GM21619 (cell line): ENCODE measurements at regions not wholly inside any gene's neighbourhood (a gene's known extent, or its start where the extent isn't known, plus 50 kb on each side); places are given as distances from the start of the nearest gene placed in this dataset.

Experiments
- ATAC-seq: cut with Tn5 transposase; IDR thresholded peaks from one replicate; pipeline ENCODE4 v1.9.1; 2021; ENCODE audit not compliant: unreplicated experiment

- ATAC-seq = no peak
Measured at GRCh38 chr2:2806711-2807110, 475.6 kb upstream of the MYT1L start.

GRCh38 chr2:2805263-2805662 lies 474.2 kb upstream of the MYT1L start:
- no peak for ATAC-seq

- no peak for ATAC-seq
Measured at GRCh38 chr2:2804528-2804927, 473.5 kb upstream of the MYT1L start.

DNA sequence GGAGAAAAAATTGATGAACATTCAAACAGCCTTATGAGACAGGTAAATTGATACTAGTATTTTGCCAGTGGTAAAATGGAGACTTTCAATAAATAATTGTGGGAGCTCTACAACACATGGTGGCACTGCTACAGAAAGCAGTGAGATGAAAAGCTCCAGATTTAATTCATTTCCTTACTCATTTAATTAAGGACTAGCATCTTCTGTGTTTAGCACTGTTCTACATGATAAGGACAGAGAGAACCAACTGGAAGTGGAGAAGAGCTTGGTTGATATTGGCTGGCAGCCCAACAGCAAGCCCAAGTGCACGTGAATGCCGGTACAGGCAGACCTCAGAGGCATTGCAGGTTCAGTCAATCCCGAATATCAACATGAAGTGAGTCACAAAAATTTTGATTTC lies 470.4 kb upstream of the MYT1L start:
- ATAC-seq = no peak

GRCh38 chr2:2800697-2801096 lies 469.6 kb upstream of the MYT1L start:
- no peak for ATAC-seq

GRCh38 chr2:2800001-2800400 lies 468.9 kb upstream of the MYT1L start:
- no peak for ATAC-seq

DNA sequence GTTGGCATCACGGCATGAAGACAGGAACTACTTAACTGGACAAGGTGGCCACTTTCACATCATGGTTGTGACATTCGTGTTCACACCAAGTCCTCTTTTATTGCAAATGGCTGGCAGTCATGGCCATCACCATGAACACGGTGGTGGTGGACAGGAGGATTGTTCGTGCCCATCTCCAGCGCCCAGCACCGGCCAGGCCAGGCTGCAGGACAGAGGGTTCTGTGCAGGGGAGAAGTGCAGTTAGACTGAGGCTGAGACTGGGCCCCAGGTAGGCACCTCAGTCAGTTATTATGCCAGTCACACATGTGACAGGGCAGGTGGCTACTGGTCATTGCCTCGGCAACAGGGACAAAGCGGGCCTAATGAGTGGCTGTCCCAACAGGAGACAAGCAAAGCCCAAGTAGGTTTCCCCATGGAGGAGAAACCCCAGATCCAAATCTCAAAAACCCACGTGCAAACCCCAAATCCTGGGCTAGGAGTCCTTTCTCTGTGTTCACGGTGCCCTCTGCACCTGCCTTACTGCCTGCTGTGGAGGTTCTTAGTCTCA lies 468.1 kb upstream of the MYT1L start:
- no peak for ATAC-seq

DNA sequence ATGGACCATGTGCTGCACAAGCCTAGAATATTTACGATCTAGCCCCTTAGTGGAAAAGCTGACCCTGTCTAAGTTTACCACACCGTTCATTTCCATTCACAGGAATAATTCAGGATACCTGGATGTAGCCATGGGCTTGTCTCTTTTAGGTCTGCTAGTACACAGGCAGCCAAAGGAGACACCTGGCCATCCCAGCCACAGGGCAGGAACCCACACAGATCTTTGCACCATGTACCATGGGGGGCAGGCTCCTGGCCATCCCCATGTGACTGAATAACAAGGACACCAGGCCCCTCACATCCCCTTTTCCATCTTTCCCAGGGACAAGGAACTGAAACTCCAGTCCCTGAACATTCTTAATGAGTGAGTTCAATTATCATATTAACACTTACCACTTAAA lies 467.3 kb upstream of the MYT1L start:
- no peak for ATAC-seq

GRCh38 chr2:2797797-2798196 lies 466.7 kb upstream of the MYT1L start:
- no peak for ATAC-seq

DNA sequence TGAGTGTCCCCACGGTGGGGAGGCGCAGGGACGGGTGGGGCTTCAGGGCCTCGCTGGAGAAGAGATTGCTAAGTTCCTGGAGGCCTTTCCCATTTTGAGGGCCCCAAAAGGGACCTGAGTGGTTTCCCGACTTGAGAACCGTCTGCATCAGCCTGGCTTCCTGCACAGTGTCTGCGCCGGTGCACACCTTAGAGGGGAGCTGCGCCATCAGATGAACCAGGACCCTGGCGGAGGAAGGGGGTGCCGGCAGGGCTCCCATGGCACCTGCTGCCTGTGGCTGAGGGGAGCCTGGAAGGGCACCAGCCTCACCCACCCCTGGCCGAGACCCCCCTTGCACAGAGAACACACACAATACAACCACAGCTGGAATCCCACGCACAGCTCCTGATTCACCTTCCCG lies 465.1 kb upstream of the MYT1L start:
- ATAC-seq = no peak

GRCh38 chr2:2795438-2796091 lies 464.5 kb upstream of the MYT1L start:
- ATAC-seq = no peak

DNA sequence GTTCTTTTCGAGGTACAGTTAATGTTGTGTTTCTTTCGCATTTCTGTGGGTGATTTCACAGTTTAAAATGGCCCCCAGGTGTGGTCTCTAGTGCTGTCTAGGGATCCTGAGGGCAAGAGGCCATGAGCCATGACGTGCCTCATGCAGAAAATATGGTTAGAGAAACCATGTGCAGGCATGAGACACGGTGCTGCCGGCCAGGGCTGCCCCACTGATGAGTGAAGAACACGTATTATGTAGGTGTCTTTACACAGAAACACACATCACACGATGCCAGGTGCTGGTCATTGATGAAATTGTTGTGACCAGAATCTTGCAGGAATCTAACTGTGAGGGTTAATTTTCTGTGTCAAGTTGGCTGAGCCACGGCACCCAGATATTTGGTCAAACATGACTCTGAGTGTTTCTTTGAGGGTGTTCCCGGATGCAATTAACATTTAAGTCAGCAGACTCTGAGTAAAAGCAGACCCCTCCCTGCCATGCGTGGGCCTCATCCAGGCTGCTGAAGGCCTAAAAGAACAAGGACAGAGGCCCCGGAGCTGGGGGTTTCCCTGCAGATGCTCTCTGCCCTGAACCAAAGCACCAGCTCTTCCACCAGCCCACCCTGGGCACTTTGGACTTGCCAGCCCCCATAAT lies 463.0 kb upstream of the MYT1L start:
- ATAC-seq = no peak

DNA sequence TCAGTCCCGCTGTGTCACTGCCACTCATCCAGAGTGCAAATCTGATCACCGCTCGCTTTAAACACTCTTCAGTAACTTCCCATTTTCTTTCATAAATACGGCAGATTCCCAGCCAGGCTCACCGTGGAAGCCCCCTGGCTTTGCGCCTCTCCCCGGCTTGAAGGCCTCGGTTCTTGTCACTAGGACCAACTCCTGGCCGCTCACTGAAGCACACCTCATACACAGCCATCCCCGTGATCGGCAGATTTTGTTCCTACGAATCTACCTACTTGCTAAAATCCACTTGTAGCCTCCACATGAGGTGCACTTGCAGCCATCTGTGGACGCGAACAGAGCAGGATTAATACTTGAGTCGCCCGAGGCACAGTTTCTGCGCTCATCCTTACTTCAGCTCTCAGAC lies 462.4 kb upstream of the MYT1L start:
- no peak for ATAC-seq

- ATAC-seq = no peak
Measured at GRCh38 chr2:2791606-2792005, 460.5 kb upstream of the MYT1L start.

DNA sequence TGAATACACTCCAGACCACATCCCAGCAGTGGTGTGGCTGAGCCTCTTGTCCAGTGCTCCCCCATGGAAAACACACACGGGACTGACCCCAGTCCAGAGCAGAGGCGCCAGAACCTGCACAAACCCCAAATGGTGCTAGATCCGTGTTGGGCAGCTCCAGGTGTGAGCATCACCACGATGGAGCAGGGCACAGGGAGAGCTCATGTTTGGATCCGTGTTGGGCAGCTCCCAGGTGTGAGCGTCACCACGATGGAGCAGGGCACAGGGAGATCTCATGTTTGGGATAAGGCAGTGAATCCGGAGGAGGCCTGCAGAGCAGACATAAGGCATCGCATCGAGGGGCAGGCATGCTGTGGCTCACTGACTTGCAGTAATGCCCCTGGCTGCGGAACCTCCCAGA lies 460.0 kb upstream of the MYT1L start:
- ATAC-seq = no peak

- no peak for ATAC-seq
Measured at GRCh38 chr2:2788076-2788475, 457.0 kb upstream of the MYT1L start.

DNA sequence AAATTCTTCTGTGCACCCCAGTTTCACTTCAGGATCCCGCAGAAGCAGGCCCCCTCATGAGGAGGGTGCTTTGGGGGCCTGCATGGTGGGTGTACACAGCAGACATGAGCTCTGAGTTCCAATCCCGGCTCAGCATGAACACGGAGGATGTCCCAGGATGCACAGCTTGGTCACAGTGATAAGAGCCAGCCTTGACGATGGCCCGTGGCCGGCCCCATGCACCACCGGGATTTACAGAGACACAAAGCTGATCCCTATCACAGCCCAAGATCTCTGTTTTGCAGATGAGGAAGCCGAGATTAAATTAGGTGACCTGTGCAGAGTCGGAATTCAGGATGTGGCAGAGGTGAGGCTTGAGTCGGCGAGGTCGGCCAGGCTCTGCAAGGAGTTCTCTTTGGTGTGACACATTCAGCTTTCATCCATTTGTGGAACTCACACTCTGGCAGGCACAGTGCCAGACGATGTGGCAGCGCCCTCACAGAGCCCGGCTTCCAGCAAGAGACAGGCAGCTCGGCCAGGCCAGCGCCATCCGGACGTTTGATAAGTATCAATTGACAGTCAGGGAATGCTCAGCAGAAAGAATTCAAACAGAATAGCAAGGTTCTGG lies 456.3 kb upstream of the MYT1L start:
- ATAC-seq = no peak

DNA sequence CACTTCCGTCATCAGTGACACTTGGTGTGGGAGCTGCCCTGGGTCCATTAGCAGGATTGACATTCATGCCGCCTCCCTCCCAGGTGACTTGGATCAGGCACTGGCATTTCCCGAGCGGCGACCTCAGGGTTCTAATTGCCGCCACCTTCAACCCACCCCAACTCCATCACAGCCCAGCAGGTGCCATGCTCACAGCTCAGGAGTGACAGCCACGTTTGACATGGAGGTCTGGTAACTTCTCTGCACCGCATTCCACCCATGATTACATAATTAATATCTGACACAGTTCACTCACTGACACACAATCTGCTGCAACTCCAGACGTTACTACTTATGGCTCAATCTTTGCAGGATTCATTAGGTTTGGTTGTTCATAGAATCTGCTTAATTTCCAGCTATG lies 450.9 kb upstream of the MYT1L start:
- no peak for ATAC-seq

GRCh38 chr2:2779727-2780126 lies 448.7 kb upstream of the MYT1L start:
- ATAC-seq = no peak

DNA sequence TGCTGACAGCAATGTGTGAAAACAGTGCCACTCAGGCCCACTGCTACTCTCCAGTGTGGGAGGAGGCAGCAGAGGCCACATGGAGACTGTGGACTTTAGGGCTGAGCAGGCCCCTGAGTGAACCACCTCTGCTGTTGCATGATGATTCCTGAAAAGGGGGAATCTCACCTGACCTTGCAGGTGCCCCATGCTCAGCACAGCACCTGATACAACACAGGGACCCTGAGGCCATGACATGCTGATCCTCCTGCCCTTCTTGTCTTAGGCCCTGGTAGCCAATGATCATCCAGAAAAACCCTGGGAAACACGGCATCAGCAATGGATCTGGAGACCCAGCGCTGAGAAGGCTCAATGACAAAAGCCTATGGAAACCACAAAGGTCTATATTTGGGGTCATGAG lies 446.8 kb upstream of the MYT1L start:
- no peak for ATAC-seq

GRCh38 chr2:2777213-2777612 lies 446.1 kb upstream of the MYT1L start:
- no peak for ATAC-seq

DNA sequence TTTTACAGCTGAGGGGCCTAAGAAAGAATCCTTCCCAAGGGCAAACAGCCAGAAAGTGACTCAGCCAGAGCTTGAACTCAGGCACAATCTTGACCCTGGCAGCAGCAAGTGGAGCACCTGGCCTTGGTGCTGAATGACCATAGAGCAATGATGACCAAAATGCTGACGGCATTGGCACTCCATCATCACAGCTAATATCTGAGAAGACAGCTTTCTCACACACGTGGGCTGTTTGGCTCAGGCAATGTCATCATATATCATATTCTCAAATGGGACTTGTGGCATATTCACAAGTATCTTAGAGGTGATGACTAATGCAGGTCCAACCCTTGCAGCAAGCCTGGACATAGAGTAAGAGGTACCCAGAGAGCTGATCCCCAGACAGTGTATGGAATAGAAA lies 443.9 kb upstream of the MYT1L start:
- ATAC-seq = no peak
